ENCODE measurements at regions not wholly inside any gene's neighbourhood (a gene's known extent, or its start where the extent isn't known, plus 50 kb on each side); places are given as distances from the start of the nearest gene placed in this dataset.
"Not testable (repeated sequence)": the region's sequence is repeated elsewhere in the genome, so short reads cannot be mapped to it uniquely, and the experiment has no call there.

DNA sequence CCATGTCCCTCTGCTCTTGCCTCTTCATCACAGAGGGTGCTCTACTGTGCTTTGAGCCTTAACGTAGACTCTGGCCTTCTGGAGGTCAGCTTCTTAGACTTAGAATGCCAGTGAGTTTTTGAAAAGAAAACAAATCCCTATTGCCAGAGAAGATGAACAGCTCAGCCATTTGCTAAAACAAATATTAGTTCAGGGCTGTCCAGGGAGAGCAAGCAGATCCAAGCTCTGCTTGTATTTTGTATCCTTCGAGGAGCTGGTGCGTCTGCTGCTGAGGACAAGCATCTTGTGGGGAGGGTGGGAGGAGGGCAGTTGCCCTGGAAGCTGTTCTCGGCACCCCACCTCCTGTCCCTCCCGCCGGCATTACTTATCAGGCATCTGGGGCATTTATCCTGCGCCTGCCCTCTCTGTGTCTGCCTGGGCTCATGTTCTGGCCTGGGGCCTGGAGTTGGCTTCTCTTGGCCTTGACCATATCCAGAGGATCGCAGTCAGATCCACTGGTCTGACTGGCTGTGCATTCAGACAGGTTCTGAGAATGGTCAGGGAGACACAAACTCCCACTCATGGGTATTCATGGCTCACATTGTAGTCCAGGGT lies 173.1 kb upstream of the NLRP1 start:
- Histone ChIP-seq H3K36me3 (ENCODE audit: control insufficient read depth, low read depth, low read length) (no peaks in the 10 kb centered on the region), H3K27me3 (ENCODE audit: control insufficient read depth, insufficient read depth, low read length) (no peaks in the 10 kb centered on the region), H3K9me3 (ENCODE audit: control insufficient read depth, low read depth, low read length) (no peaks in the 10 kb centered on the region), H3K4me3 (ENCODE audit: low read length) (no peak overlapping the region), H3K4me1 (ENCODE audit: control insufficient read depth, low read depth, low read length) (no peaks in the 10 kb centered on the region), H3K27ac (ENCODE audit: low read length) (no peak overlapping the region), H3K9ac (ENCODE audit: low read length) (no peak overlapping the region)

DNA sequence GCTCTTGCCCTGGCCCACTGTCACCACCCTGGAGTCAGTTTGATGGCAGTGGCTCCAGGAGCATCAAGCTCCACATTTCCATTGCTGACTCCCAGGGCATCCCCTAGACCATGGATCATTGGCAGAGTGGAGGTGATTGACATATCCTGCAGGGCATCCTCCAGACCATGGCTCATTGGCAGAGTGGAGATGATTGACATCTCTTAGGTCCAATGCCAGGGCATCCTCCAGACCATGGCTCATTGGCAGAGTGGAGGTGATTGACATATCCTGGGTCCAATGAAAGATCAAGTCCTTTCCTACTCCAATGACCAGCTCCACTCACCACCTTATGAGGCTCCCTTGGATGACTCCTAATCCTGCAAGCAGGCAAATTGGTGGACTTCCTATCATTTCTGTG lies 174.3 kb upstream of the NLRP1 start:
- H3K36me3 ChIP-seq (ENCODE audit: control insufficient read depth, low read depth, low read length) = no peaks in the 10 kb centered on the region
- no peaks in the 10 kb centered on the region for H3K4me1 ChIP-seq (ENCODE audit: control insufficient read depth, low read depth, low read length)
- no peaks in the 10 kb centered on the region for H3K27me3 ChIP-seq (ENCODE audit: control insufficient read depth, insufficient read depth, low read length)
- H3K9me3 ChIP-seq (ENCODE audit: control insufficient read depth, low read depth, low read length) = no peaks in the 10 kb centered on the region
- no peak overlapping the region for H3K4me3 ChIP-seq (ENCODE audit: low read length)
- no peak overlapping the region for H3K27ac ChIP-seq (ENCODE audit: low read length)
- no peak overlapping the region for H3K9ac ChIP-seq (ENCODE audit: low read length)

DNA sequence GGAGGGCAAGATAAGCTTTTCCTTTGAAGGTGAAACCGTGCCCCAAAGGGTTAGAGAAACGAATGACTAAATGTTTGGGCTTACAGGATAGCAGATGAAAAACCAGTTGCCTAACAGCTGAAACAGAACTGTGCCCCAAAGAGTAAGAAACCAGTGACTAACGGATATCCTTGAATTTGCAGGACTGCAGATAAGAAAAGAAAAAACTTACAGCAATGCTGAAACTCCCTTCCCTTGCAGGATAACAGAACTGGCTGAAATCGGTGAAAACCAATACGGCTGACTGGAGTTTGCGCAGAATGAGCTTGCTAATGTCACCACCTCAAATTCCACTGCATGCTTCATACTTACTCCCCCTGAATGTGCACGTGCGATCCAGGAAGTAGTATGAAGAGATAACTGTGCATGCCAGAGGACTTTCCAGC lies 175.2 kb upstream of the NLRP1 start:
- no peaks in the 10 kb centered on the region for H3K36me3 ChIP-seq (ENCODE audit: control insufficient read depth, low read depth, low read length)
- H3K27ac ChIP-seq (ENCODE audit: low read length) = no peak overlapping the region
- no peaks in the 10 kb centered on the region for H3K4me1 ChIP-seq (ENCODE audit: control insufficient read depth, low read depth, low read length)
- no peak overlapping the region for H3K9ac ChIP-seq (ENCODE audit: low read length)
- no peaks in the 10 kb centered on the region for H3K9me3 ChIP-seq (ENCODE audit: control insufficient read depth, low read depth, low read length)
- H3K27me3 ChIP-seq (ENCODE audit: control insufficient read depth, insufficient read depth, low read length) = no peaks in the 10 kb centered on the region
- no peak overlapping the region for H3K4me3 ChIP-seq (ENCODE audit: low read length)

DNA sequence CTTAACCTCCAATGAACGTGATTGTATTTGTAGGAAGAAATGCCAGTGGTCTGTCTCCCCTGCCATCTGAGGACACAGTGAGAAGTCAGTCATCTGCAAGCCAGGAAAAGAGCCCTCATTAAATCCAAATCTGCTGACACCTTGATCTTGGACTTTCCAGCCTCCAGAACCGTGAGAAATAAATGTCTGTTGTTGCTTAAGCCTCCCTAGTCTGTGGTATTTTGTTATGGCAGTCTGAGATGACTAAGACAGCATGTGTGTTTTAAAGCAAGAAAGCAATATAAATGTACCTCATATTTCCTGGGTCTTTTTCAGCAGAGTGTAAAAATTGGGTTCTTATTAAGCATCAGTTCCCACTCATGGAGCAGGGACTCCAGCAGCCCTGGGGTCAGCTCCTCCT lies 177.9 kb upstream of the NLRP1 start:
- Histone ChIP-seq H3K27me3 (ENCODE audit: control insufficient read depth, insufficient read depth, low read length) (no peaks in the 10 kb centered on the region), H3K4me3 (ENCODE audit: low read length) (no peak overlapping the region), H3K9me3 (ENCODE audit: control insufficient read depth, low read depth, low read length) (no peaks in the 10 kb centered on the region), H3K36me3 (ENCODE audit: control insufficient read depth, low read depth, low read length) (no peaks in the 10 kb centered on the region), H3K9ac (ENCODE audit: low read length) (no peak overlapping the region), H3K4me1 (ENCODE audit: control insufficient read depth, low read depth, low read length) (no peaks in the 10 kb centered on the region), H3K27ac (ENCODE audit: low read length) (no peak overlapping the region)

DNA sequence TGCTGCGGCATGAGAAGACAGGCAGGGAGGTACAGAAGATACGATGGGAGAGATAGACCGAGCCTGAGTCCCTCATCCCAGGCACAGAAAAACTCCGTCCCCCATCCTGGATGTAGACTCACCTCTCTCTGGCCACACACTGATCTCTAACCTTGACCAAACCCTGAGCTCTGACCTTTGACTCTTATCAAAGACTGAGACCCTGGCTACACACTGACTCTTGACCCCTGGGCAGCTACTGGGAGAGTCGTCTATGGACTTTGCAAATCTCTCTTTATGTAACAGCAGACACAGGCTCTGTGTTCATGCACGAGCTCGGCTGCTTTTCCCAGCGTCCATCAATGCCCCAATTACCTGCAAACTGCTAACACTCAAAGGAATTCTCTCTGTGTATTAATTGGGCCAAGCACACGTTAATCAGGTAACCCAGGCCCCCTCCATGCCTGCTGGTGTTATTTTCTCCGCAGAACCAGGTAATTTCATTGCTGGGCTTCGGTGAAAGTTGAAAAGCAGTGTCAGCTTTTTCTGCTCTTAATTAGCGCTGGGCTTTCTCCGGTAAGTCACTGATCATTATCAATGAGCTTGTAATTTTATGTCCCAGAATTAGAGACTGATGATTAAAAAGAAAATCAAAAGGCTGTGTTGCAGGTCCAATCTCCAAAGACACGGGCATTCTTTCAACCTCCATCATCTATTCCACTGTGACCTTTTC lies 179.4 kb upstream of the NLRP1 start:
- Histone ChIP-seq H3K4me3 (ENCODE audit: low read length) (no peak overlapping the region), H3K9me3 (ENCODE audit: control insufficient read depth, low read depth, low read length) (no peaks in the 10 kb centered on the region), H3K36me3 (ENCODE audit: control insufficient read depth, low read depth, low read length) (no peaks in the 10 kb centered on the region), H3K27ac (ENCODE audit: low read length) (no peak overlapping the region), H3K9ac (ENCODE audit: low read length) (no peak overlapping the region), H3K4me1 (ENCODE audit: control insufficient read depth, low read depth, low read length) (no peaks in the 10 kb centered on the region), H3K27me3 (ENCODE audit: control insufficient read depth, insufficient read depth, low read length) (no peaks in the 10 kb centered on the region)

DNA sequence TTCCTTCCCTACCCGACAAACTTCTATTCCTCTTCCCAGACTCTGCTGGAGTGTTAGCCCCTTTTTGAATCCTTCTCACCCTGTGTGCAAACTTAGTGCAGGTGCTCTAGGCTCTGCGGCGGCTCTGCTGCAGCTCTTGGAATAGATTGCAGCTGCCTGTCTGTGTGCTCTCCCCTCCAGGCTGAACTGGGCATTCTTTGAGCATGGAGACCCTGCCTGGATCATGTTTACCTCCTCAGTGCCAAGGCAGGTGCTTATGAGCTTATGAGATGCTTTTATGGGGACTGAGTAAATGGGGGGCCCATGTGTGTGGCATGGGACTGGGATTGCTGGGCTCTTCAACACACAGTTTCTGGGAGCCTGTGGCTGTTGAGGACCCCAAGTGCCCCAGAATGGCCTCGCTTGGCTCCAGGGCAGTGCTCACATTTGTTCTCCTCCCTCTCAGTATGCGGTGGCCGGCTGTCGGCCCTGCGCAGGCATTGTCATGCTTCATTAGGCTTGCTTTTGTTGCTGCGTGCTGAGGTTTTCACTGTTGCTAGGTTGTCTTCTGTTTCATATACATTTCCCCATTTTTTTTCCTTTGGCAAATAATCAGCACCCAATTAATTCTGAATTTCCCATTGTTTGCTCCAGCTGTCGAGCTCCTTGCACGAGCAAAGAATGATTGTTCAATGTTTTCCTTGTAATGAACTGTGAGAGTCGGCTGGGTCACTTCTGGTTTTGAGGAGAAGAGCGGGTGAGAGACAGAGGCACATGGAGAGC lies 185.5 kb upstream of the NLRP1 start:
- Histone ChIP-seq H3K27ac (ENCODE audit: low read length) (no peak overlapping the region), H3K36me3 (ENCODE audit: control insufficient read depth, low read depth, low read length) (no peaks in the 10 kb centered on the region), H3K27me3 (ENCODE audit: control insufficient read depth, insufficient read depth, low read length) (no peaks in the 10 kb centered on the region), H3K9ac (ENCODE audit: low read length) (peak overlapping the region; percentile 37), H3K4me1 (ENCODE audit: control insufficient read depth, low read depth, low read length) (peaks cover 9% of the 10 kb centered on the region), H3K4me3 (ENCODE audit: low read length) (no peak overlapping the region), H3K9me3 (ENCODE audit: control insufficient read depth, low read depth, low read length) (no peaks in the 10 kb centered on the region)

DNA sequence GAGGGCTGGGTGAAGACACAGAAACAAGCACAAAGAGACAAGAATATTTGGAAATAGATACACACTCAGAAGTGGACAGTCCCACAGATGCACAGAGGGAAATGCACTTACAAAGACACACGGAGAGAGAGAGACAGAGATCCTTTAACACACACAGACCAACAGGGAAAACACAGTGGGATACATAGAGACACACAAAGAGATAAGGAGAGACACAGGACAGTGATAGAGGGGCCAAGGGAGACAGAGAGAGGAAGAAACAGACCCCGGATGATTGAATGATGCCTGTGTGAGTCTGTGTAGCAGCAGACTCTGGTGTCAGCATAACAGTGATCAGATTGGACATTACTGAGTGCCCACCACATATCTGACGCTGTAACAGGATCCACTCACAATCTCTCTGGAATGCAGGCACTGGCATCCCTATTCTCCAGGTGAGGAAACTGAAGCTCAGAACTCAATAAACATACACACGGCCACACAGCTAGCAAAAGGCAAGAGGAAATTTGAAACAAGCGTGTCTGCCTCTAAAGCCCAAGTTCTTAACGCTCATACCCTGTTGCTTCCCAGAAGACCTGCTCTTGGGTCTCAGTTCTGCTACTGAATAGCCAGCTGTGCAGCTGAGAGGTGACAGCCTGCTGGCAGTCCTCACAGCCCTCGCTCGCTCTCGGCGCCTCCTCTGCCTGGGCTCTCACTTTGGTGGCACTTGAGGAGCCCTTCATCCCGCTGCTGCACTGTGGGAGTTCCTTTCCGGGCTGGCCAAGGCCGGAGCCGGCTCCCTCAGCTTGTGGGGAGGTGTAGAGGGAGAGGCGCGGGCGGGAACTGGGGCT lies 186.3 kb upstream of the NLRP1 start:
- H3K27ac ChIP-seq (ENCODE audit: low read length) = no peak overlapping the region
- H3K4me3 ChIP-seq (ENCODE audit: low read length) = no peak overlapping the region
- H3K36me3 ChIP-seq (ENCODE audit: control insufficient read depth, low read depth, low read length) = no peaks in the 10 kb centered on the region
- H3K4me1 ChIP-seq (ENCODE audit: control insufficient read depth, low read depth, low read length) = peaks cover 9% of the 10 kb centered on the region
- H3K9me3 ChIP-seq (ENCODE audit: control insufficient read depth, low read depth, low read length) = no peaks in the 10 kb centered on the region
- peak overlapping the region; percentile 37 for H3K9ac ChIP-seq (ENCODE audit: low read length)
- H3K27me3 ChIP-seq (ENCODE audit: control insufficient read depth, insufficient read depth, low read length) = no peaks in the 10 kb centered on the region

DNA sequence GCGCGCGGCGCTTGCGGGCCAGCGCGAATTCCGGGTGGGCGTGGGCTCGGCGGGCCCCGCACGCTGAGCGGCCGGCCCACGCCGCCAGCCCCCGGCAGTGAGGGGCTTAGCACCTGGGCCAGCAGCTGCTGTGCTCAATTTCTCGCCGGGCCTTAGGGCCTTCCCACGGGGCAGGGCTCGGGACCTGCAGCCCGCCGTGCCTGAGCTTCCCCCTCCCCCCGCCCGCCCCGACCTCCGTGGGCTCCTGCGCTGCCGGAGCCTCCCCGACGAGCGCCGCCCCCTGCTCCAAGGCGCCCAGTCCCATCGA lies 186.9 kb upstream of the NLRP1 start:
- not testable (repeated sequence) for H3K27me3 ChIP-seq (ENCODE audit: control insufficient read depth, insufficient read depth, low read length); H3K4me3 ChIP-seq (ENCODE audit: low read length); H3K4me1 ChIP-seq (ENCODE audit: control insufficient read depth, low read depth, low read length); H3K9ac ChIP-seq (ENCODE audit: low read length); H3K27ac ChIP-seq (ENCODE audit: low read length); H3K36me3 ChIP-seq (ENCODE audit: control insufficient read depth, low read depth, low read length); H3K9me3 ChIP-seq (ENCODE audit: control insufficient read depth, low read depth, low read length)

DNA sequence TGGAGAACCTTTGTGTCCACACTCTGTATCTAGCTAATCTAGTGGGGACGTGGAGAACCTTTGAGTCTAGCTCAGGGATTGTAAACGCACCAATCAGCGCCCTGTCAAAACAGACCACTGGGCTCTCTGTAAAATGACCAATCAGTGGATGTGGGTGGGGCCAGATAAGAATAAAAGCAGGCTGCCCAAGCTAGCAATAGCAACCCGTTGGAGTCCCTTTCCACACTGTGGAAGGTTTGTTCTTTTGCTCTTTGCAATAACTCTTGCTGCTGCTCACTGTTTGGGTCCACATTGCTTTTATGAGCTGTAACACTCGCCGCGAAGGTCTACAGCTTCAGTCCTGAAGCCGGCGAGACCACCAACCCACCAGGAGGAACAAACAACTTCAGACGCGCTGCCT lies 187.7 kb upstream of the NLRP1 start:
- H3K4me3 ChIP-seq (ENCODE audit: low read length); H3K9ac ChIP-seq (ENCODE audit: low read length); H3K9me3 ChIP-seq (ENCODE audit: control insufficient read depth, low read depth, low read length); H3K4me1 ChIP-seq (ENCODE audit: control insufficient read depth, low read depth, low read length); H3K36me3 ChIP-seq (ENCODE audit: control insufficient read depth, low read depth, low read length); H3K27me3 ChIP-seq (ENCODE audit: control insufficient read depth, insufficient read depth, low read length); H3K27ac ChIP-seq (ENCODE audit: low read length): not testable (repeated sequence)

DNA sequence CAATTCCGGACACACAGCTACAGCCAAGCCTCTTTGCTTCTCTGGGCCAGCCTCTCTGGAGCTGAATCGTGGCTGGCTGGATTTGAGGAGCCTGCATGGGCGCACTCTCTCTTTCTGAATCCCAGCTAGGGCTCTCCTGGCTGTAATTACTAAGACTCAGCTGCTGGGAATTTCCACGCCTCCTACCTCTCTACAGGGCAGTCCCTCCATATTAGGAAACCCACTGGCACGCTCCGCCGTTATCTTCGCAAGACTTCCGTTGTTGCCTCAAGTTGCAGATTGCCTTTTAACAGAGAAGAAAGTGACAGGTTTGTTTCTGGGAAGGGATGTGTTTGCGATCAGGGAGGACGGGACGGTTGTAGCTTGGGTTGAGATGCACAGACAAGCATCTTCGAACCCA lies 188.4 kb upstream of the NLRP1 start:
- no peaks in the 10 kb centered on the region for H3K9me3 ChIP-seq (ENCODE audit: control insufficient read depth, low read depth, low read length)
- no peak overlapping the region for H3K9ac ChIP-seq (ENCODE audit: low read length)
- H3K27me3 ChIP-seq (ENCODE audit: control insufficient read depth, insufficient read depth, low read length) = no peaks in the 10 kb centered on the region
- H3K4me1 ChIP-seq (ENCODE audit: control insufficient read depth, low read depth, low read length) = peaks cover 9% of the 10 kb centered on the region
- H3K4me3 ChIP-seq (ENCODE audit: low read length) = no peak overlapping the region
- H3K27ac ChIP-seq (ENCODE audit: low read length) = no peak overlapping the region
- H3K36me3 ChIP-seq (ENCODE audit: control insufficient read depth, low read depth, low read length) = no peaks in the 10 kb centered on the region

DNA sequence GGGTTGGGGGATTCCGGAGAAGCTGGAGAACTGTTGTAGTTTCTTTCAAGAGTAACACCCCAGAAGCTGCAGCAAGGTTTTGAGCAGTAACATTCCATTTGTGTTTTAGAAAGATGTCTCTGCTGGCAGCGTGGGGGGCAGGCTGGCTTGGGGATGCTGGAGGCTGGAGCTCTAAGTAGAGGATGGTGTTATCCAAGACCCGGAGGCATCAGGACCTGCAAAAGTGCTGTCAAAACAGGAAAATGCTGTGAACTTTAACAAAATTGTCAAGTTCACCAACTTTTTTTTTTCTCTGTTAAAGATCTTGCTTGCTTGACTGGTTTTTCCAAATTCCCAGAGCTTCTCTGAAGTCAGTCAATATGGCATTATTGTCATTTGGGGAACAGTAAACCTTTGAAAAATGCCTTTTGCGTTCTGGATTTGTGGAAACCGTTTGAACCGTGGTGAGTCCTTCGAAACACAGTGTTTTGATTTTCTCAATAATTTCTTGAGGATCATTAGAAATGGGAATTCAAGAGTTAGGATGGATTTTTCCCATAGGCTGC lies 189.6 kb upstream of the NLRP1 start:
- Histone ChIP-seq H3K27ac (ENCODE audit: low read length) (no peak overlapping the region), H3K4me1 (ENCODE audit: control insufficient read depth, low read depth, low read length) (peaks cover 9% of the 10 kb centered on the region), H3K9ac (ENCODE audit: low read length) (no peak overlapping the region), H3K36me3 (ENCODE audit: control insufficient read depth, low read depth, low read length) (no peaks in the 10 kb centered on the region), H3K27me3 (ENCODE audit: control insufficient read depth, insufficient read depth, low read length) (no peaks in the 10 kb centered on the region), H3K9me3 (ENCODE audit: control insufficient read depth, low read depth, low read length) (no peaks in the 10 kb centered on the region), H3K4me3 (ENCODE audit: low read length) (no peak overlapping the region)
